DMS53 treated with DMSO at 0.1 percent for 48 hours (cell line): ENCODE measurements at regions not wholly inside any gene's neighbourhood (a gene's known extent, or its start where the extent isn't known, plus 50 kb on each side); places are given as distances from the start of the nearest gene placed in this dataset.

Source experiments
- DNase-seq: peaks from one replicate; lab custom pipeline; 2025; ENCODE audit not compliant: unreplicated experiment; lab: John Stamatoyannopoulos, UW

- peak; percentile 79 for DNase-seq
These were observed 106.2 kb upstream of the NAV3 start for GRCh38 chr12:77724367-77724957.

- DNase-seq: no peak
These were observed 107.4 kb upstream of the NAV3 start for GRCh38 chr12:77723308-77723707.

- DNase-seq: no peak
These were observed 108.2 kb upstream of the NAV3 start for GRCh38 chr12:77722536-77722935.

- no peak for DNase-seq
These were observed 110.4 kb upstream of the NAV3 start for GRCh38 chr12:77720258-77720657.

GRCh38 chr12:77710209-77710608 lies 120.5 kb upstream of the NAV3 start:
- no peak for DNase-seq

GRCh38 chr12:77697126-77697525 lies 133.6 kb upstream of the NAV3 start:
- no peak for DNase-seq

GRCh38 chr12:77696183-77696582 lies 134.5 kb upstream of the NAV3 start:
- no peak for DNase-seq

- DNase-seq: no peak
These were observed 141.1 kb upstream of the NAV3 start for GRCh38 chr12:77689510-77690086.

GRCh38 chr12:77687321-77687720 lies 143.4 kb upstream of the NAV3 start:
- no peak for DNase-seq

- no peak for DNase-seq
These were observed 143.9 kb upstream of the NAV3 start for GRCh38 chr12:77686760-77687159.

GRCh38 chr12:77685901-77686300 lies 144.8 kb upstream of the NAV3 start:
- no peak for DNase-seq

GRCh38 chr12:77685112-77685511 lies 145.6 kb upstream of the NAV3 start:
- DNase-seq: peak; percentile 89

GRCh38 chr12:77682488-77682887 lies 148.2 kb upstream of the NAV3 start:
- DNase-seq: no peak

GRCh38 chr12:77681726-77682125 lies 149.0 kb upstream of the NAV3 start:
- DNase-seq: no peak

GRCh38 chr12:77679686-77680085 lies 151.0 kb upstream of the NAV3 start:
- no peak for DNase-seq

- DNase-seq: no peak
These were observed 152.1 kb upstream of the NAV3 start for GRCh38 chr12:77678621-77679020.

GRCh38 chr12:77667101-77667500 lies 163.6 kb upstream of the NAV3 start:
- DNase-seq: no peak

- no peak for DNase-seq
These were observed 182.0 kb upstream of the NAV3 start for GRCh38 chr12:77648716-77649115.

- no peak for DNase-seq
These were observed 184.6 kb upstream of the NAV3 start for GRCh38 chr12:77645966-77646598.

GRCh38 chr12:77644915-77645605 lies 185.6 kb upstream of the NAV3 start:
- no peak for DNase-seq

GRCh38 chr12:77642246-77642645 lies 188.4 kb upstream of the NAV3 start:
- no peak for DNase-seq

GRCh38 chr12:77640356-77640755 lies 190.3 kb upstream of the NAV3 start:
- DNase-seq: no peak
